Activated CD8-positive, alpha-beta memory T cell treated with anti-CD3 and anti-CD28 coated beads for 48 hours (primary cell): ENCODE measurements at regions not wholly inside any gene's neighbourhood (a gene's known extent, or its start where the extent isn't known, plus 50 kb on each side); places are given as distances from the start of the nearest gene placed in this dataset.
"Not testable (repeated sequence)": the region's sequence is repeated elsewhere in the genome, so short reads cannot be mapped to it uniquely, and the experiment has no call there.

ENCODE experiments used
- DNase-seq, 3 experiments: peaks; one replicate each; pipeline ENCODE4 v3.0.0-alpha.2; 2020; ENCODE audit warnings: low read depth in 2 of 3, low spot score in 2 of 3

GRCh38 chr10:78096486-78096885 lies 62.8 kb downstream of the RPS24 start:
- not testable (repeated sequence) for DNase-seq

DNA sequence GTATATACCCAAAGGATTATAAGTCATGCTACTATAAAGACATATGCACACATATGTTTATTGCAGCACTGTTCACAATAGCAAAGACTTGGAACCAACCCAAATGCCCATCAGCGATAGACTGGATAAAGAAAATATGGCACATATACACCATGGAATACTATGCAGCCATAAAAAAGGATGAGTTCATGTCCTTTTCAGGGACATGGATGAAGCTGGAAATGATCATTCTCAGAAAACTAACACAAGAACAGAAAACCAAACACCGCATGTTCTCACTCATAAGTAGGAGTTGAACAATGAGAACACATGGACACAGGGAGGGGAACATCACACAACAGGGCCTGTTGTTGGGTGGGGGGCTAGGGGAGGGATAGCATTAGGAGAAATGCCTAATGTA lies 68.9 kb downstream of the RPS24 start:
- not testable (repeated sequence) for DNase-seq

DNA sequence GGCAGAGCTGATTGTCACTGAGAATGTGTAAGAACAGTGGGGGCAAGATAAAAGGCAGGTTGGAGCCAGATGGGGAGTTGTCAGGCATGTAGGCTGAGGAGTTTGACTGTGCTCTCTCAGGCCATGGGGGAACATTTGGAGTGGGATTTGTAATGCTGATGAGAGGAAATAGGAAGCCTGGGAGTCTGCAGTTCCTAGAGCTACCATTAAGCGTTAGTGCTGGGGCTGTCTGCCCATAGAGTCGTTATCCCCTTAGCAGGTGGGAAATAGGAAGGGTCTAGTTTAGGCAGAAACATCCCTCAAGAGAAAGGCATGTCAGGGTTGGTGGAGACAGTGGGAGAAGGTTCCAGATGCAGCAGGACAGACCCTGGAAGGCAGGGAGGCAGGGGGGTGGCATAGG lies 75.5 kb downstream of the RPS24 start:
- no peak for DNase-seq

GRCh38 chr10:78115135-78115853 lies 81.6 kb downstream of the RPS24 start:
- DNase-seq, result no peak

GRCh38 chr10:78116361-78116760 lies 82.7 kb downstream of the RPS24 start:
- DNase-seq, result no peak

DNA sequence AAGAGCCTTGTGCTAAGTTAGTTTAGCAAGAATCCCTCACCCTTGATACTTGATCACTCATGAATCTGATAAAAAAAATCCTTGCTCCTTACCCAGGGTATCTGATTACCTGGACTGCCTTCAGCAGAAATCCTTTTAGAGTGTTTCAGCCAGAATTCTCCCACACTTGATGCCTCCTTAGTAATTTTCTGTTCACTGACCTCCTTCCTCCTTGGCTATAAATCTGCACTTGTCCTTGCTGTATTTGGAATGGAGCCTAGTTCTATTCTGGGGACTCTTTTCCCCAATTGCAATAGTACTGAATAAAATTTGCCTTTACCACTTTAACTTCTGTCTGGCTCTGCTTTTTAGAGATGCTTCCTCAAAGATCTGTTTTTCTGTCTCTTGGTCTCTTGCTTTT lies 84.9 kb downstream of the RPS24 start:
- DNase-seq, result no peak

DNA sequence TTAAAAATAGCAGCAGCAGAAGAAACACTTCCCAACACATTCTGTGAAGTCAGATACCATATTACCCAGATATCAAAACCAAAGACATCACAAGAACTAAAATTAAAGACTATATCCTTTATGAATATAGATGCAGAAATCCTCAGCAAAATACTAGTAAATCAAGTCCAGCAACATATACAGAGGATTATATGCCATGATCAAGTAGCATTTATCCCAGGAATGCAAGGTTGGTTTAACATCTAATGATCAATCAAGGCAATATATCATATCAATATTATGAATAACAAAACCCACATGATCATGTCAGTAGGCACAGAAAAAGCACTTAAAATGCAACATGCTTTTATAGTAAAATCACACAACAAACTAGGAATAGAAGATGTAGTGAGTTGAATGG lies 88.1 kb downstream of the RPS24 start:
- no peak for DNase-seq

- DNase-seq, result no peak
These were observed 90.5 kb downstream of the RPS24 start for GRCh38 chr10:78124167-78124566.

- DNase-seq, result no peak
These were observed 95.5 kb downstream of the RPS24 start for GRCh38 chr10:78129211-78129610.

DNA sequence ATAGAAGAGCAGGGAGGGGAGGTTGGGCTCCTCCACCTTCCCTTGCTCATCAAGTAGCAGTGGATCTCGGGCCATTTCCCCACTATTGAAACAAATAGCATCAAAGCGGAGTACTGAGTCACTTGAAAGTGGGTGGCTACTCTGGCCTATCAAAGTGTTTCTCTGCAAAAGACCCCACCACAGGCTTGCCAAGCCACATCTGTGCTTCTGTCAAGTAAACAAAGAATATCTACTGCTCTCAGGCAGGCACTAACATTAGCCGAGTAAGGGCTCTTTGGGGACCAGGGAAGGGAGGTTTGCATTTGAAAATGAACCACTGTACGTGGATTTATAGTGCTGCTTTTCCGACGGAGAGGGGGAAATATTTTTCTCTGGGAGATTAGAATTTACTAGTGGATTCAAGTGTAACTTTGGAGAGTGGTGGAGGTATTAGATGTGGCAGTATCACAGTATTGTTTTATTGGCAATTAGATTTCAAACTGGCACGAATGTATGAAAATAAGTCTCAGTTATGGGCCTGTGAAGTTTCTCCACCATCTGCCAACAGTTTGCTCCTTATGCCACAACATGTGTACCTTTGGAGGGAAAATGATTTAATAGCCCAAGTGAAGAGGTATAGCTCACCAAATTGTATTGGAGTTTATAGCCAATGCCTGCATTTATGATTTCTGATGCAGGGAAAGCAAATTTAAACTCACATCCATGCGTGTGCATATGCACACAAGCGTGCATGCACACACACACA lies 97.5 kb downstream of the RPS24 start:
- no peak for DNase-seq

DNA sequence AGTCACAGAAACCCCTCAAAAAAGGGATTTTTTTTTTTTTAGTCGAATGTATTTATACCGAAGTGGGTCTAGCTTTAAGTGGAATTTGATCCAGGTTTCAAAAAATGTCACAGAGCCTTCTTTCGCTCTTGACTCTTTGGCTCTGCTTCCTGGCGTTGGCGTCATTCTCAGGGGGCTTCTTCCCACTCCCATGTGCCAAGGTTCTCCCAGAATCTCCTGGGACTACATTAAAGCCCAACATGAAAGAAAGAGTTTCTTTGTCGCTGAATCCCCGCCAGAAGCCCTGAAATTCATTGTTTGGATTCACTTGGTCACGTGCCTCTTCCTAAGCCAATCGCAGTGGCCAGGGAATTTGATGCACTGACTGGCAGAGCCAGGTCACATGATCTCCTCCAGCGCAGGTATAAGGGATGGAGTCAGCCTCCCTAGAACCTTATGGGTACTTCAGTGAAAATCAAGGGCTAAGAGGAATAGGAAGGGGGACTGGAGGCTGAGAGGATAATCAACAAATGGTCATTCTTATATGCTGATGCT lies 101.2 kb downstream of the RPS24 start:
- DNase-seq, result no peak

DNA sequence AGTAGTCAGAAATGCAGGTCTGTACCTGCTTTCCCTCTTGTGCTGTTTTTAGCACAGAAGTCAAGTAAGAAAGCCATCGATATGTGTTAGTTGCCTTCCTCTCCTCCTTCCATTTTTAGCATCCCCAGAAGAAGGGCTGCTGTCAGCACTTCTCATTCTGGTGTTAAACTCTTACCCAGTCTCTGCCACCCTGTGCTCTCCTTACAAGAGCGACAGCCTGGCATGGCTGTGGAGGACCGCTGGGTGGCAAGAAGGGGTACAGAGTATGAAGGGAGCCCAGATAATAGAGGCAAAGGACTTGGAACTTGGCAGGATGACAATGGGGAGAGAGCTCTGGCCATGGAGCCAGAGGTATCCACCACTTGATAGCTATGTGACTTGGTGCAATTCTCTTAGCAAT lies 103.5 kb downstream of the RPS24 start:
- DNase-seq, result no peak

DNA sequence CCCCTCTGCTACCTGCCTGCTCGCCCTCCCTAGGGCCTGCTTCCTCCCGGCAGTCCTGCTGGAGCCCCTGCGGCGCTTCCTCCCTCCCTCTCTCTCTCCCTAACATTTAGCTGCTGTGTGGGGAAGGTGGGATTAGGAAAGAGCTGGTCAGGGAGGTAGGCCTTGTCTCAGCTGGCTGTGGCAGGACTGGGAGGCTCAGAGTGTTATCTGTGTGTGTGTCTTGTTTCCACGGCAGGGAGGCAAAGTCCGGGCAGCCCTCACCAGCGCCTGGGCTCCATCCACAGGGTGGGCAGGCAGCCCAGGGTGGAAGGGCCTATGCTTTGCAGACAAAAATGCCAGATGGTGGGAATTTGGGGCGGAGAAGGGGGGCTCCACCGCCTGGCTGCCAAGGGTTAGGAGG lies 105.7 kb downstream of the RPS24 start:
- DNase-seq, result no peak

GRCh38 chr10:78140066-78140630 lies 106.5 kb downstream of the RPS24 start:
- DNase-seq, result no peak

GRCh38 chr10:78143576-78143975 lies 109.9 kb downstream of the RPS24 start:
- DNase-seq, result no peak

- no peak for DNase-seq
These were observed 112.5 kb downstream of the RPS24 start for GRCh38 chr10:78146200-78146599.

- no peak for DNase-seq
These were observed 113.5 kb downstream of the RPS24 start for GRCh38 chr10:78147202-78147601.

- DNase-seq, result no peak
These were observed 114.7 kb downstream of the RPS24 start for GRCh38 chr10:78148216-78148960.

DNA sequence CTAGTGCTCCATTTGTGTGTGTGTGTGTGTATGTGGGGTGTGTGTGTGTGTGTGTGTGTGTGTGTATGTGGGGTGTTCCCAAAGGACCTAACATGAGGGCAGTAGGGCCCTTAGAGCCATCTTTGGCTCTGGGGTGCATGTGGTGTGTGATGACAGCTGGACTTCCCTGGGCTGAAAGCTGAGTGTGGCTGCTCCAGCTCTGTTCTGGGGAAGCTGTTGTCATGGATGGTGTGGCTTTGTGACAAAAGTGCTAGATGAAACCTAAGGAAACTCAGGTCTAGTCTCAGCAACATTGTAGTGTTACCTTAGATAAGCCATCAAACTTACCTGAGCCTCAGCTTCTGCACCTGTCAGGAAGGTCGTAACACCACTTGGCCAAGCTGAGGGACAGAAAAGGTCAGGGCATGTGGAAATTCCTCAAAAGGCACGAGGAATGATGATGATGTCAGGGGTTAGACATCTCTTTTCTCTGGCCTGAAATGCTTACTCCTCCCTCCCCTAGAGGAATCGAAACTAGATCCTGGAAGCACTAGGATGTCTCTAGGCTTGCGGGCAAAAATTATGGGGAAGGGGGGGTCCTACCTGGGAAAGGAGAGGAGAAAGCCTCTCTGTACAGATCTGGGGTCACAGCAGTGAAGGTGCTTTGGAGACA lies 115.4 kb downstream of the RPS24 start:
- no peak for DNase-seq

DNA sequence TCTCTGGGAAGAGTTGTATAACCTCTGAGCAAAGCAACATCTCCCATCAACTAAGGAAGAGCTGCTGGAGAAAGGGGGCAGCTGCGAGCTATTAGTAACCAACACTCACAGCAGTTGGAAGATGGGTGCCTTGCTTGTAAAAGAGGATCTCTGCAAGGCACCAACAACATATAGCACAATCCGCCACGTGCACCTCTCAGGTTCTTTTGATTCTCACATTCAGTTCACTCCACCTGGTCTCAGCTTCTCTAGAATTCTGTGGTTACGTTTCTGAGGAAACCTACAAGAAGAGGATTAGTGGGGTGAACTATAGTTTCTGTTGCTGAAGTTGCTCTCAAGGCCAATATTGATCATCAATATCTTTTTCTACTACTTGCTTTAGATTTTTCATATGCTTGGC lies 117.1 kb downstream of the RPS24 start:
- DNase-seq, result no peak

DNA sequence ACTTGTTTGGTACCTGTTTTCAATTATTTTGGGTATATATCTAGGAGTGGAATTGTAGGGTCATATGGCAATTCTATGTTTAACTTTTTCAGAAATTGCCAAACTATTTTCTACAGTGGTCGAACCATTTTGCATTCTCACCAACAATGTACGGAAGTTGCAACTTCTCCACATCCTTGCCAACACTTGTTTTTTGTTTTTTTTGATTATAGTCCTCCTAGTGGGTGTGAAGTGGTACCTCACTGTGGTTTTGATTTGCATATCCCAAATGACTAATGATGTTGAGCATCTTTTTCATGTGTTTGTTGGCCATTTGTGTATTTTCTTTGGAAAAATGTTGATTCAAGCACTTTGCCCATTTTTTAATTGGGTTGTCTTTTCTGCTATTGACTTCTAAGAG lies 122.1 kb downstream of the RPS24 start:
- no peak for DNase-seq
